ENCODE measurements at regions not wholly inside any gene's neighbourhood (a gene's known extent, or its start where the extent isn't known, plus 50 kb on each side); places are given as distances from the start of the nearest gene placed in this dataset.

- no peaks in the 10 kb centered on the region for H3K4me1 ChIP-seq (ENCODE audit: control insufficient read depth in 1 of 2, insufficient read depth in 2 of 2, low read length in 2 of 2)
Observed at GRCh38 chr17:71109697-71110096, 940.4 kb downstream of the KCNJ2 start.

GRCh38 chr17:71110326-71110725, 941.0 kb downstream of the KCNJ2 start:
- no peaks in the 10 kb centered on the region for H3K36me3 ChIP-seq (ENCODE audit: control insufficient read depth in 1 of 2, insufficient read depth in 2 of 2, low read length in 2 of 2)
- no peak overlapping the region for H3K27ac ChIP-seq (ENCODE audit: low read length)
- H3K4me1 ChIP-seq (ENCODE audit: control insufficient read depth in 1 of 2, insufficient read depth in 2 of 2, low read length in 2 of 2) = no peaks in the 10 kb centered on the region
- H3K27me3 ChIP-seq (ENCODE audit: low read depth, low read length) = no peaks in the 10 kb centered on the region
- H3K9me3 ChIP-seq (ENCODE audit: control insufficient read depth in 1 of 2, low read length in 2 of 2) = no peaks in the 10 kb centered on the region
- H3K4me3 ChIP-seq (ENCODE audit: low read depth in 1 of 2, low read length in 2 of 2) = no peak overlapping the region

More at GRCh38 chr17:71109697-71110096, 940.4 kb downstream of the KCNJ2 start:
- H3K9me3 ChIP-seq (ENCODE audit: control insufficient read depth in 1 of 2, low read length in 2 of 2) = no peaks in the 10 kb centered on the region
- H3K4me3 ChIP-seq (ENCODE audit: low read depth in 1 of 2, low read length in 2 of 2) = no peak overlapping the region
- H3K27me3 ChIP-seq (ENCODE audit: low read depth, low read length) = no peaks in the 10 kb centered on the region
- no peaks in the 10 kb centered on the region for H3K36me3 ChIP-seq (ENCODE audit: control insufficient read depth in 1 of 2, insufficient read depth in 2 of 2, low read length in 2 of 2)
- no peak overlapping the region for H3K27ac ChIP-seq (ENCODE audit: low read length)

GRCh38 chr17:71111460-71111859, 942.1 kb downstream of the KCNJ2 start:
- H3K4me3 ChIP-seq (ENCODE audit: low read depth in 1 of 2, low read length in 2 of 2) = no peak overlapping the region
- no peaks in the 10 kb centered on the region for H3K27me3 ChIP-seq (ENCODE audit: low read depth, low read length)
- no peak overlapping the region for H3K27ac ChIP-seq (ENCODE audit: low read length)
- H3K4me1 ChIP-seq (ENCODE audit: control insufficient read depth in 1 of 2, insufficient read depth in 2 of 2, low read length in 2 of 2) = no peaks in the 10 kb centered on the region
- no peaks in the 10 kb centered on the region for H3K36me3 ChIP-seq (ENCODE audit: control insufficient read depth in 1 of 2, insufficient read depth in 2 of 2, low read length in 2 of 2)
- H3K9me3 ChIP-seq (ENCODE audit: control insufficient read depth in 1 of 2, low read length in 2 of 2) = no peaks in the 10 kb centered on the region

- Histone ChIP-seq H3K9me3 (ENCODE audit: control insufficient read depth in 1 of 2, low read length in 2 of 2) (no peaks in the 10 kb centered on the region), H3K4me3 (ENCODE audit: low read depth in 1 of 2, low read length in 2 of 2) (no peak overlapping the region), H3K27me3 (ENCODE audit: low read depth, low read length) (no peaks in the 10 kb centered on the region), H3K27ac (ENCODE audit: low read length) (no peak overlapping the region), H3K4me1 (ENCODE audit: control insufficient read depth in 1 of 2, insufficient read depth in 2 of 2, low read length in 2 of 2) (no peaks in the 10 kb centered on the region), H3K36me3 (ENCODE audit: control insufficient read depth in 1 of 2, insufficient read depth in 2 of 2, low read length in 2 of 2) (no peaks in the 10 kb centered on the region)
Observed at GRCh38 chr17:71111934-71112333, 942.6 kb downstream of the KCNJ2 start.

GRCh38 chr17:71113347-71113746, 944.0 kb downstream of the KCNJ2 start:
- Histone ChIP-seq H3K4me1 (ENCODE audit: control insufficient read depth in 1 of 2, insufficient read depth in 2 of 2, low read length in 2 of 2) (no peaks in the 10 kb centered on the region), H3K27ac (ENCODE audit: low read length) (no peak overlapping the region), H3K9me3 (ENCODE audit: control insufficient read depth in 1 of 2, low read length in 2 of 2) (no peaks in the 10 kb centered on the region), H3K4me3 (ENCODE audit: low read depth in 1 of 2, low read length in 2 of 2) (no peak overlapping the region), H3K36me3 (ENCODE audit: control insufficient read depth in 1 of 2, insufficient read depth in 2 of 2, low read length in 2 of 2) (no peaks in the 10 kb centered on the region), H3K27me3 (ENCODE audit: low read depth, low read length) (no peaks in the 10 kb centered on the region)

GRCh38 chr17:71114911-71115668, 945.8 kb downstream of the KCNJ2 start:
- Histone ChIP-seq H3K4me3 (ENCODE audit: low read depth in 1 of 2, low read length in 2 of 2) (no peak overlapping the region), H3K27me3 (ENCODE audit: low read depth, low read length) (no peaks in the 10 kb centered on the region), H3K4me1 (ENCODE audit: control insufficient read depth in 1 of 2, insufficient read depth in 2 of 2, low read length in 2 of 2) (no peaks in the 10 kb centered on the region), H3K36me3 (ENCODE audit: control insufficient read depth in 1 of 2, insufficient read depth in 2 of 2, low read length in 2 of 2) (no peaks in the 10 kb centered on the region), H3K27ac (ENCODE audit: low read length) (no peak overlapping the region), H3K9me3 (ENCODE audit: control insufficient read depth in 1 of 2, low read length in 2 of 2) (no peaks in the 10 kb centered on the region)

GRCh38 chr17:71115669-71115972, 946.3 kb downstream of the KCNJ2 start:
- H3K27ac ChIP-seq (ENCODE audit: low read length) = no peak overlapping the region
- H3K36me3 ChIP-seq (ENCODE audit: control insufficient read depth in 1 of 2, insufficient read depth in 2 of 2, low read length in 2 of 2) = no peaks in the 10 kb centered on the region
- no peak overlapping the region for H3K4me3 ChIP-seq (ENCODE audit: low read depth in 1 of 2, low read length in 2 of 2)
- no peaks in the 10 kb centered on the region for H3K27me3 ChIP-seq (ENCODE audit: low read depth, low read length)
- no peaks in the 10 kb centered on the region for H3K9me3 ChIP-seq (ENCODE audit: control insufficient read depth in 1 of 2, low read length in 2 of 2)
- no peaks in the 10 kb centered on the region for H3K4me1 ChIP-seq (ENCODE audit: control insufficient read depth in 1 of 2, insufficient read depth in 2 of 2, low read length in 2 of 2)

- no peaks in the 10 kb centered on the region for H3K27me3 ChIP-seq (ENCODE audit: low read depth, low read length)
- no peaks in the 10 kb centered on the region for H3K9me3 ChIP-seq (ENCODE audit: control insufficient read depth in 1 of 2, low read length in 2 of 2)
- no peak overlapping the region for H3K27ac ChIP-seq (ENCODE audit: low read length)
- H3K4me3 ChIP-seq (ENCODE audit: low read depth in 1 of 2, low read length in 2 of 2) = no peak overlapping the region
- no peaks in the 10 kb centered on the region for H3K36me3 ChIP-seq (ENCODE audit: control insufficient read depth in 1 of 2, insufficient read depth in 2 of 2, low read length in 2 of 2)
- H3K4me1 ChIP-seq (ENCODE audit: control insufficient read depth in 1 of 2, insufficient read depth in 2 of 2, low read length in 2 of 2) = no peaks in the 10 kb centered on the region
Observed at GRCh38 chr17:71117466-71117865, 948.1 kb downstream of the KCNJ2 start.

- no peaks in the 10 kb centered on the region for H3K27me3 ChIP-seq (ENCODE audit: low read depth, low read length)
- H3K27ac ChIP-seq (ENCODE audit: low read length) = no peak overlapping the region
- H3K36me3 ChIP-seq (ENCODE audit: control insufficient read depth in 1 of 2, insufficient read depth in 2 of 2, low read length in 2 of 2) = no peaks in the 10 kb centered on the region
- H3K4me3 ChIP-seq (ENCODE audit: low read depth in 1 of 2, low read length in 2 of 2) = no peak overlapping the region
- no peaks in the 10 kb centered on the region for H3K4me1 ChIP-seq (ENCODE audit: control insufficient read depth in 1 of 2, insufficient read depth in 2 of 2, low read length in 2 of 2)
- no peaks in the 10 kb centered on the region for H3K9me3 ChIP-seq (ENCODE audit: control insufficient read depth in 1 of 2, low read length in 2 of 2)
Observed at GRCh38 chr17:71118039-71118438, 948.7 kb downstream of the KCNJ2 start.

- H3K27me3 ChIP-seq (ENCODE audit: low read depth, low read length) = no peaks in the 10 kb centered on the region
- H3K4me1 ChIP-seq (ENCODE audit: control insufficient read depth in 1 of 2, insufficient read depth in 2 of 2, low read length in 2 of 2) = no peaks in the 10 kb centered on the region
- no peaks in the 10 kb centered on the region for H3K36me3 ChIP-seq (ENCODE audit: control insufficient read depth in 1 of 2, insufficient read depth in 2 of 2, low read length in 2 of 2)
- H3K4me3 ChIP-seq (ENCODE audit: low read depth in 1 of 2, low read length in 2 of 2) = no peak overlapping the region
- H3K9me3 ChIP-seq (ENCODE audit: control insufficient read depth in 1 of 2, low read length in 2 of 2) = no peaks in the 10 kb centered on the region
- H3K27ac ChIP-seq (ENCODE audit: low read length) = no peak overlapping the region
Observed at GRCh38 chr17:71127416-71127815, 958.1 kb downstream of the KCNJ2 start.

- Histone ChIP-seq H3K27me3 (ENCODE audit: low read depth, low read length) (no peaks in the 10 kb centered on the region), H3K36me3 (ENCODE audit: control insufficient read depth in 1 of 2, insufficient read depth in 2 of 2, low read length in 2 of 2) (no peaks in the 10 kb centered on the region), H3K9me3 (ENCODE audit: control insufficient read depth in 1 of 2, low read length in 2 of 2) (no peaks in the 10 kb centered on the region), H3K4me1 (ENCODE audit: control insufficient read depth in 1 of 2, insufficient read depth in 2 of 2, low read length in 2 of 2) (no peaks in the 10 kb centered on the region), H3K4me3 (ENCODE audit: low read depth in 1 of 2, low read length in 2 of 2) (no peak overlapping the region), H3K27ac (ENCODE audit: low read length) (no peak overlapping the region)
Observed at GRCh38 chr17:71142333-71142732, 973.0 kb downstream of the KCNJ2 start.

GRCh38 chr17:71145486-71145885, 975.3 kb upstream of the SOX9 start:
- Histone ChIP-seq H3K4me1 (ENCODE audit: control insufficient read depth in 1 of 2, insufficient read depth in 2 of 2, low read length in 2 of 2) (no peaks in the 10 kb centered on the region), H3K27ac (ENCODE audit: low read length) (no peak overlapping the region), H3K36me3 (ENCODE audit: control insufficient read depth in 1 of 2, insufficient read depth in 2 of 2, low read length in 2 of 2) (no peaks in the 10 kb centered on the region), H3K27me3 (ENCODE audit: low read depth, low read length) (no peaks in the 10 kb centered on the region), H3K9me3 (ENCODE audit: control insufficient read depth in 1 of 2, low read length in 2 of 2) (no peaks in the 10 kb centered on the region), H3K4me3 (ENCODE audit: low read depth in 1 of 2, low read length in 2 of 2) (no peak overlapping the region)
